Activated CD8-positive, alpha-beta T cell treated with anti-CD3 and anti-CD28 coated beads, Interleukin-2, amount 10 ng/mL, durations not matched to agents 7 days and 5 days (primary cell): ENCODE measurements at regions not wholly inside any gene's neighbourhood (a gene's known extent, or its start where the extent isn't known, plus 50 kb on each side); places are given as distances from the start of the nearest gene placed in this dataset.

Experiments used
- ATAC-seq: fragments of 150-1000 bp; cut with Tn5 transposase; one replicate; pipeline ENCODE4 v1.10.0; 2021; ENCODE audit warnings: moderate library complexity
- CTCF ChIA-PET: fragments of 350-600 bp; sonication (Branson Sonifier 250); formaldehyde crosslinking; loops from one replicate; lab custom pipeline; 2021; ENCODE audit warnings: antibody characterized with exemption; lab: Charles Lee
- POLR2A ChIA-PET: fragments of 350-600 bp; sonication (Branson Sonifier 250); formaldehyde crosslinking; loops from one replicate; lab custom pipeline; 2021; ENCODE audit warnings: antibody characterized with exemption; lab: Charles Lee
- DNase-seq: peaks from one replicate; pipeline ENCODE4 v3.0.0-alpha.2; 2020
- H3K27ac Mint-ChIP-seq: one replicate; pipeline ENCODE4 v1.8.0; 2021; ENCODE audit warnings: mild to moderate bottlenecking, mixed read lengths
- H3K27me3 Mint-ChIP-seq: one replicate; pipeline ENCODE4 v1.8.0; 2021; ENCODE audit warnings: low read depth, mixed read lengths
- H3K36me3 Mint-ChIP-seq: one replicate; pipeline ENCODE4 v1.8.0; 2021; ENCODE audit warnings: low read depth, mixed read lengths
- H3K4me1 Mint-ChIP-seq: one replicate; pipeline ENCODE4 v1.8.0; 2021; ENCODE audit warnings: low read depth, mixed read lengths
- H3K4me3 Mint-ChIP-seq: one replicate; pipeline ENCODE4 v1.8.0; 2021; ENCODE audit warnings: mild to moderate bottlenecking, mixed read lengths
- H3K9me3 Mint-ChIP-seq: one replicate; pipeline ENCODE4 v1.8.0; 2022; ENCODE audit warnings: mixed read lengths; ENCODE audit not compliant: insufficient read depth

DNA sequence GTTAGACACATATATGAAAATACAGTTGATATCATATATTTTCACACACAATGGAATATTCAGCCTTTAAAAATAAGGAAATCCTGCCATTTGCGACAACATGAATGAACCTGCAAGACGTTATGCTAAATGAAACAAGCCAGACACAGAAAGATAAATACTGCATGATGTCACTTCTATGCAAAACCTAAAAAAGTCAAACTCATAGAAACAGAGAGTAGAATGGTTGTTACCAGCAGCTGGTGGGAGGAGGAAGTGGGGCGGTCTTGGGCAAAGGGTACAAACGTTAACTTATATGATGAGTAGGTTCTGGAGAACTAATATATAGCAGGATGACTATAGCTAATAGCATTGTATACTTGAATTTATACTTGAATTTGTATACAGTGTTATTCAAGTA, 213.2 kb upstream of the NR2F2 start:
- Mint-ChIP-seq H3K27me3 (no peaks in the 10 kb centered on the region), H3K36me3 (no peaks in the 10 kb centered on the region), H3K4me3 (no peak overlapping the region), H3K9me3 (no peaks in the 10 kb centered on the region), H3K4me1 (no peaks in the 10 kb centered on the region), H3K27ac (no peak overlapping the region)
- DNase-seq (no peak), ATAC-seq (no peak)
- ChIA-PET POLR2A (no interaction called here), CTCF (no interaction called here)

DNA sequence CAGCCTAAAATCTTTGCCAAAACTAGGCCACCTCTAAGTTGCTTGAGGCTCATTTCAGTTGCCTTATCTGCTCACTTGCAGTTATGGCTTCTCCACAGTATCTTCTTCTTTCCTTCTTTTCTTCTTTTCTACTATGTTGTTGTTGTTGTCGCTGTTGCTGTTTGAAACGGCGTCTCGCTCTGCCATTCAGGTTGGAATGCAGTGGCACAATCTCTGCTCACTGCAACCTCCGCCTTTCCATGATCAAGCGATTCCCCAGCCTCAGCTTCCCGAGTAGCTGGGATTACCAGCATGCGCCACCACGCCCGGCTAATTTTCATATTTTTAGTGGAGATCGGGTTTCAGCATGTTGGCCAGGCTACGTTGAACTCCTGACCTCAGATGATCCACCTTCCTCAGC, 210.8 kb upstream of the NR2F2 start:
- ATAC-seq = no peak
- ChIA-PET POLR2A (no interaction called here), CTCF (no interaction called here)
- no peaks in the 10 kb centered on the region for H3K36me3 Mint-ChIP-seq
- no peaks in the 10 kb centered on the region for H3K9me3 Mint-ChIP-seq
- no peaks in the 10 kb centered on the region for H3K4me1 Mint-ChIP-seq
- no peak overlapping the region for H3K4me3 Mint-ChIP-seq
- no peaks in the 10 kb centered on the region for H3K27me3 Mint-ChIP-seq
- no peak for DNase-seq
- H3K27ac Mint-ChIP-seq = no peak overlapping the region

DNA sequence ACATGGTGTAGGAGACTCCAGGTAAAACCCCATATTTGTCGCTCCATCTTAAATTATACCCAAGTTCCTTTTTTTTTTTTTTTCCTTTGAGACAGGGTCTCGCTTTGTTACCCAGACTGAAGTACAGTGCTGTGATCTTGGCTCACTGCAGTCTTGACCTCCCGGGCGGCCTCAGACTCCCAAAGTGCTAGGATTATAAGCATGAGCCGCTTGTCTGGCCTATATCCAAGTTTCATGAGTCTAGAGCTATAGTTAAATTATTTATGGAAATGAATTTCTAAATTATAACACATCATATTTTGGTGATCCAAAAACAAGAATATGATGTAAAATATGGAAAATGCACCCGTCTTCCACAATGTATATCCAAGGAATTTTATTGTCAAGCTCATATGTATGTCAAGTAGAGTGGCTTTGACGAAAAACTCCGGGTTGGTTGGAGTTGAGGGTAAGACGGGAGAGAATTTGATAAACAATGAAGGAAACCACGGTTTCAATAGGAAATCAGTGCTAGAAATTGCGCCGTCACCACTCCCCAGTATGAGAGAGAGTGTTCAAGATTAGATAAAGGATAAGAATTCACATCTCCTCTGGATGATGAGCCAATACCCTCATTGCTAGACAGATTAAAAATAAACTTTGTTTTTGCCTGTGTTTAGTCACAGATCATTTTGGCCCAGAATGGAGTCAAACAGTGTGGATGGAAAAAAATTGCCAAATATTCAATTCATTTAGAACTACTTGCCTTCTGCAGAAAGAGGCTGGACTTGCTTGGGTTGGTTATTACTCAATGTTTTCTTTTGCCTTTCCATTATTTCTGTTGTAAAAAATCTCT, 209.2 kb upstream of the NR2F2 start:
- Mint-ChIP-seq H3K9me3 (no peaks in the 10 kb centered on the region), H3K4me1 (no peaks in the 10 kb centered on the region), H3K36me3 (no peaks in the 10 kb centered on the region), H3K27ac (no peak overlapping the region), H3K4me3 (no peak overlapping the region), H3K27me3 (no peaks in the 10 kb centered on the region)
- POLR2A ChIA-PET = no interaction called here
- no peak for DNase-seq
- no peak for ATAC-seq
- CTCF ChIA-PET = no interaction called here

DNA sequence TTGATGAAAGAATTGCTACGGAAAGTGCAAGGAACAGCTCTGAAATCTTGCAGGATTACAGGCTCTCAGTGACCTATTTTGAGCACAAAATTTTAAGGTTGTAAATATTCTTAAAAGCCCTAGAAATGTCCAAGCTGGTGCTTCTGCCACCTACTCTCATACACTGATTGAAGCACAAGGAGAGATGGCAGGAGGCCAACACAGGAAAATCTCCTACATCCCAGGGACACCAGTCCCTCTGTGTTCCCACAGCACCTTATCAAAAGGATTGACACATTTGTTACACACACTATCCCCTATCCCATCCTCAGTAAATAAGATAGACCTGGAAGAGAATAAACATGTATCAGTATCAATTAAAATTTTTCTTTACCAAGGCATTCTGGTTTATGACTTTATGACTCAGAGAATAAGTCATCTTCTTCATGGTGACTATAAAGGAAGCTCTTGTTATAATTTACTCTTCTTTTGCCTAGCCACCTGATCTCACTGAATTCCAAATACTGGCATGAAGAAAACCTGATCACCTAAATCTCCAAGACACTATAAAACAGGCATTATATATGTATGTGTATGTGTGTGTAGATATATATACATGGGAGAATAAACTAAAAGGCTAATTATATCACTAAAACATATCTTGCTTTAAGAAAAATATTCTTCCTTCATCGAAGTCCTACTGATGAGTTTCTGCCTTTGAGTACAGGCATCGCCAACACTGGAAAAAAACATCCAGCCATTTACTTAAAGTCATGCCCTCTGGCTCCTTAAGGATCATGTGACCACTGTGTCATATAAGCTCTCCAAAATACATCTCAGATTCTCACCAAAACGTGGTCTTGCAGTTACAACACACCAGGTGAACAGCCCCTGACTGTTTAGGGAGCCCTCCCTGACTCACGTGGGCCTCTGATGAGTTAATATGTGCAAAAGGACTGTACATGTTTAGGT, 208.1 kb upstream of the NR2F2 start:
- Mint-ChIP-seq H3K36me3 (no peaks in the 10 kb centered on the region), H3K27ac (no peak overlapping the region), H3K4me3 (no peak overlapping the region), H3K27me3 (no peaks in the 10 kb centered on the region), H3K4me1 (no peaks in the 10 kb centered on the region), H3K9me3 (no peaks in the 10 kb centered on the region)
- no peak for ATAC-seq
- CTCF ChIA-PET = no interaction called here
- POLR2A ChIA-PET = no interaction called here
- no peak for DNase-seq

DNA sequence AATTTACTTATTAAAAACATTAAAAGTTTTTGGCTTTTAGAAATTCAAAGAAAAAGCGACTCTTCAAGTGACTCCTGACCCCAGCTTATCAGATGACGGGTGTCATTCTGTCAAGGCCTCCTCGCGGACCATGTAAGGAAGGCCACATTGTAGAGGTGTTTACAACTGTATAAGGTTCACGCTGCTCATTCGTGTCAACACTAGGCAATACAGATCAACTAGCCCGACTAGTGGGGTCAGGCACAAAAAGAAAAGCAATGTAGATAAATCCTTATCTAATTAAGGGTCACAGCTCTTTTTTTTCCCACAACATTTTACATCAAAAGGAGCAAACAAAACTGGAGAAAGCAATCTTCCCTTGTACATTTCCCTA, 207.5 kb upstream of the NR2F2 start:
- Mint-ChIP-seq H3K36me3 (no peaks in the 10 kb centered on the region), H3K27me3 (no peaks in the 10 kb centered on the region), H3K27ac (no peak overlapping the region), H3K9me3 (no peaks in the 10 kb centered on the region), H3K4me1 (no peaks in the 10 kb centered on the region), H3K4me3 (no peak overlapping the region)
- ChIA-PET CTCF (no interaction called here), POLR2A (no interaction called here)
- ATAC-seq (no peak), DNase-seq (no peak)

DNA sequence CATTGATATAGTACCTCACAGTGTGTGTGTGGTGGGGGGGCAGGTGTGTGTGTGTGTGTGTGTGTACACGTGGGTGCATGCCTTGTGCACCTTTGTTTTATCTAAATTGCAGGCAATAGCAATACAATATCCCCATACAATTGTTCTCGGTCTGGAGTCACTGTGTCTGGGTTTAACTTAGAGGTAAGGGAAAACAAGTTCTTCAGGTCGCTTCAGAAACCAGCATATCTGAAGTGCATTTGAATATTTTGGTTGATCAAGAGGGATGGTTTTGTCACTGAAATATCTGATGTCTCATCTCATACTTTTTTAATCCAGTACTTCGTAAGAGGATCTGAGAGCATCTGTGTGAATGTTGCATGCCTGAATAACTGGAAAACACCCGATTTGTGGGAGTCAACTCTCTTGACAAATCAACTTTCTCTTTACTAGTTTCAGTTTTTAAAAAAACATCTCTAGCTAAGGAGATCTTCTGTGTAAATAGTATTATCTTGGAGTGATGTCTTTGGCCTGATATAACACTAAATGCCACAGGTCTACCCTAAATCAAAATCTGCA, 206.8 kb upstream of the NR2F2 start:
- Mint-ChIP-seq H3K4me1 (no peaks in the 10 kb centered on the region), H3K27ac (no peak overlapping the region), H3K27me3 (no peaks in the 10 kb centered on the region), H3K9me3 (no peaks in the 10 kb centered on the region), H3K36me3 (no peaks in the 10 kb centered on the region), H3K4me3 (no peak overlapping the region)
- ChIA-PET POLR2A (no interaction called here), CTCF (no interaction called here)
- ATAC-seq (no peak), DNase-seq (no peak)

DNA sequence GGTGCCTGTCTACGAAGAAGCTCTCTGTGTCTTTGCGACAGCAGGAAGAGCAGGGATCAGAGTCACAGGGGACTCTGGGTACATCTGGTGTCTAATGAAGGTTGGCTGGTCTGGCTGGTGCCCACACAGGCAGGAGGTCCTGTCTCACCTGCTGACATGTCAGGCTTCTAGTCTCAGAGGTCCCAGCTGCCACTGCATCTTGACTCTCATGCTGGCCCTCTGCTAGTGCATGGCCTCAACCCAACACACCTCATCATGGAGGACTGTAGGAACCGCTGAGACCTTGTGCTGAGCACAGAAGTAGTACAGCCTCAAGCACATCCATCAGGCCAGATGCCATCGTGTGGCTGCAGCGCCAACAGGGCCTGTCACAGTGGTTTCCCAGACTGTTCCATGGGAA, 206.1 kb upstream of the NR2F2 start:
- no peaks in the 10 kb centered on the region for H3K4me1 Mint-ChIP-seq
- CTCF ChIA-PET = no interaction called here

DNA sequence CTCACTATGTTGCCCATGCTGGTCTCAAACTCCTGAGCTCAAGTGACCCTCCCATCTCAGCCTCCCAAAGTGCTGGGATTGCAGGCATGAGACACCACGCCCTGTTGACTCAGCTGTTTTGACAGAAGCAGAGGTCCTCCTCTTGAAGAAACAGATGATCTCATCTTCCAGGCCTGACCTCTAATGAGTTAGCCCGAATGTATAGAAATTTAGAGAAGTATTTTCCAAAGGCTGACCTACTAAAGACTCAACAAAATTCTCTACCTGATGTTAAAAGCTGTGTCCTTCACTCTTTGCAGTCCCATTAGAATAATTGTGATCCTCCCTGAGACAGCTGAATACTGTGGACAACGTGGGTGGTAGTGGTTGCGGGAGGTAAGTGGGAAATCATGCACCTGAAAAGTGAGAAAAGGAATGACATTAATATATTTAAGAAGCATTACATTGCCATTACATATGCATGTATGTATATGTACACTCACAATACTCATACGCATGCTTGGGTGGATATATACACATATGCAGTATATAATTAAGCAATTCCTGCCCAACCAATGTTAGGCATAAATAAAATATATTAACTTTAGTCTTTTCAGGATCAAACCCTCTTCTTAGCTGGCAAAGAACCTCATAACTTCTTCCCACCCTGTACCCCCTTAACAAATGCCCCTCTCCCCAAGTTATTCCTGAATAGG, 204.6 kb upstream of the NR2F2 start:
- no peaks in the 10 kb centered on the region for H3K27me3 Mint-ChIP-seq
- ChIA-PET CTCF (no interaction called here), POLR2A (no interaction called here)
- no peaks in the 10 kb centered on the region for H3K4me1 Mint-ChIP-seq
- no peak overlapping the region for H3K27ac Mint-ChIP-seq
- H3K36me3 Mint-ChIP-seq = no peaks in the 10 kb centered on the region
- ATAC-seq (no peak), DNase-seq (no peak)
- no peak overlapping the region for H3K4me3 Mint-ChIP-seq
- no peaks in the 10 kb centered on the region for H3K9me3 Mint-ChIP-seq

More for the DNA sequence above, 206.1 kb upstream of the NR2F2 start:
- Mint-ChIP-seq H3K27ac (no peak overlapping the region), H3K4me3 (no peak overlapping the region), H3K36me3 (no peaks in the 10 kb centered on the region), H3K27me3 (no peaks in the 10 kb centered on the region), H3K9me3 (no peaks in the 10 kb centered on the region)
- ATAC-seq = no peak
- DNase-seq = no peak
- POLR2A ChIA-PET = no interaction called here

DNA sequence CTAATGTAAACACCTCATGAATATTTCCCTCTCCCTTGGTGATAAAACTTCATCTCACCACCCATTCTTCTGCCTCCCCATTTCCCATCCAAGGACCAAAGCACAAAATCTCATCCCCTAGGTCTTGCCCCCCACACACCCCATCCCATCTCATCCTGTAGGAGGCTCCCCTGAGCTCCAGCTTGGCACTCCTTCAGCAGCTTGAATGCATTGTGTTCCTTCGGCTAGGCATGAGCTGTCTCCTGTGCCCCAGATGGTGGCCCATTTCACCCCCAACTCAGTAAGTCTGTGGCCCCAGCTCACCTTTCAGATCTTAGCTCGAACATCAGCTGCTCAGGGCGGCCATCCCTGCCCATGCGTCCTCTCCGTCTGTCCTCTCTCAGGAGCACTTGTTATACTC, 203.6 kb upstream of the NR2F2 start:
- Mint-ChIP-seq H3K4me1 (no peaks in the 10 kb centered on the region), H3K27ac (no peak overlapping the region), H3K36me3 (no peaks in the 10 kb centered on the region), H3K9me3 (no peaks in the 10 kb centered on the region), H3K4me3 (no peak overlapping the region), H3K27me3 (no peaks in the 10 kb centered on the region)
- no peak for DNase-seq
- ChIA-PET CTCF (no interaction called here), POLR2A (no interaction called here)
- no peak for ATAC-seq

DNA sequence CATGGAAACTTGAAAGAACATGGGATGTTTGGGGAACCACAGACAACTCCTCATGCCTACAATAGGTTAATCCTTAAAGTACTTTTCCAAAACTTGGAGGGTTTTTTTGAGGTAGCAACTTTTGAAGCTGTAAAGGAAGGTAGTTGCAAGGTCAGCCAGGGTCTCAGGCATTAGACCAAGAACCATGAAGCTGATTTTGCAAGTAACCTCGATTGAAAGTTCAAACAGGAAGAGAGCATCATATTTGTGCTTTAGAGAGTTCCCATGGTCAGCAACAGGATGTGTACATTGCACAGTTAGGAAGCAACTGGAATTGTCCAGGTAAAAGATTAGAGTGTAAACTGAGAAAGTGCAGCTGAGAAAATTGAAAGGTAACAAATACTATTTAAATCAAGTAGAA, 199.8 kb upstream of the NR2F2 start:
- no peaks in the 10 kb centered on the region for H3K27me3 Mint-ChIP-seq
- ChIA-PET POLR2A (no interaction called here), CTCF (no interaction called here)
- H3K9me3 Mint-ChIP-seq = no peaks in the 10 kb centered on the region
- DNase-seq = no peak
- no peak overlapping the region for H3K27ac Mint-ChIP-seq
- H3K4me3 Mint-ChIP-seq = no peak overlapping the region
- no peaks in the 10 kb centered on the region for H3K36me3 Mint-ChIP-seq
- ATAC-seq = no peak
- H3K4me1 Mint-ChIP-seq = no peaks in the 10 kb centered on the region

DNA sequence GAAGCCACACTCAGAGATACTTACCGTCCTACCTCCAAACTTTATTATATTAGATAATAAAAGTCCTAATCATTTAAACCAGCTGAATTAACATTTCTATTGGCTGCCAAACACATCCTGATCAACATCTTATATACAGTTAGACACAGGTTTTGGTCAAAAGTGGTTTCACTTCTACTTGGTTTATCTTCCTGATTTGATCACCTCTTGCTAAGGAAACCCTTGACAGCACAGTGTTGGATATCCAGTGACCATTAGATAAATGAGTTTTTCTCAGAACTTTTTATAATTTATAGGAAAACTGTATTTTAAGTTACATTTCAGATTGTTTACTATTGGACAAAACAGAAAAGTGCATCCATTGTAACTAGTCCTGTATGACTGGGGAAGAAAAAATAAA, 198.4 kb upstream of the NR2F2 start:
- Mint-ChIP-seq H3K9me3 (no peaks in the 10 kb centered on the region), H3K27ac (no peak overlapping the region), H3K4me1 (no peaks in the 10 kb centered on the region), H3K27me3 (no peaks in the 10 kb centered on the region), H3K36me3 (no peaks in the 10 kb centered on the region), H3K4me3 (no peak overlapping the region)
- ChIA-PET CTCF (no interaction called here), POLR2A (no interaction called here)
- no peak for ATAC-seq
- DNase-seq = no peak
